ENCODE measurements at regions not wholly inside any gene's neighbourhood (a gene's known extent, or its start where the extent isn't known, plus 50 kb on each side); places are given as distances from the start of the nearest gene placed in this dataset.

DNA sequence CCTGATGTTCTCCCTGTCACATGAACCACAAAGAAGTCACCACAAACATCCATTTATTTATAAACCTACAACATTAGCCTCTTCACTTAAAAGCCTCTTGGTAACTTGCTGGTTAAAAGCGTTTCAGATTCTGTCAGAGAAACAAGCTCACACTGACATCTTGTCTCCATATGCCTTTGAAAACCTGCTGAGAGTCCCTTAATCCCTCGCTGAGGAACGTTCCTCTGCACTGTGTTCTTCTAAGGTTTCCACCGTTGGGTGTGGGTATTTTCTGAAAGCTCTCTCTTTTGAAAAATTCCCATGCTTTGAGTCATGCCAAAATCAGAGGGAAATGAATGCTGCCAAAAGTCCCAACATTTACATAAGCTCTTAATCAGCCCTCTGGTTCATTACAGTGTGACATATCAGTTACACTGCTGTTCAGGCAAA, 149.8 kb downstream of the CCDC34 start:
- H3K9me3 ChIP-seq, result no peaks in the 10 kb centered on the region
- CTCF ChIA-PET, result interaction anchor here (1.2 to 5.2 kb wide), 9 partner anchors 9 to 273 kb away, joined by 3 to 39 read pairs (median 6); no protein-coding TSS in a partner anchor
- H3K4me3 ChIP-seq, result no peak overlapping the region
- 1% methylated on average over 4 of the region's 4 CpGs for WGBS (ENCODE audit: missing lambda C conversion rate)
- H3K27ac ChIP-seq, result peak overlapping the region; percentile 50 to 70
- TF ChIP-seq NPAS2 (CRISPR knock-in tag; IDR thresholded peaks at IDR 0.05; ENCODE audit: borderline replicate concordance) (no peak), RAD21 (conservative IDR thresholded peaks at IDR 0.05 in 1 of 2, IDR thresholded peaks at IDR 0.05 in 1 of 2) (no peak), TFCP2L1 (CRISPR knock-in tag; IDR thresholded peaks at IDR 0.05) (no peak), FOSL2 (IDR thresholded peaks at IDR 0.05) (no peak), FOSL2 (CRISPR knock-in tag; IDR thresholded peaks at IDR 0.05) (peak; percentile 55; the same call in 1 of the 2 replicates), EHMT2 (IDR thresholded peaks at IDR 0.05; ENCODE audit: low read depth) (no peak), HOXB13 (CRISPR knock-in tag; IDR thresholded peaks at IDR 0.05; ENCODE audit: low read depth) (no peak), KDM1A (IDR thresholded peaks at IDR 0.05; ENCODE audit: low read depth) (no peak), JUNB (IDR thresholded peaks at IDR 0.05) (0 out of 2 replicates have a peak, but pooled peaks have one; percentile 21), NR3C1 (IDR thresholded peaks at IDR 0.05) (no peak), CHD2 (IDR thresholded peaks at IDR 0.05; ENCODE audit: low read length, partially characterized antibody) (no peak), POLR2A (IDR thresholded peaks at IDR 0.05; ENCODE audit: low read length) (no peak)
- TF ChIP-seq, protein P1, sequence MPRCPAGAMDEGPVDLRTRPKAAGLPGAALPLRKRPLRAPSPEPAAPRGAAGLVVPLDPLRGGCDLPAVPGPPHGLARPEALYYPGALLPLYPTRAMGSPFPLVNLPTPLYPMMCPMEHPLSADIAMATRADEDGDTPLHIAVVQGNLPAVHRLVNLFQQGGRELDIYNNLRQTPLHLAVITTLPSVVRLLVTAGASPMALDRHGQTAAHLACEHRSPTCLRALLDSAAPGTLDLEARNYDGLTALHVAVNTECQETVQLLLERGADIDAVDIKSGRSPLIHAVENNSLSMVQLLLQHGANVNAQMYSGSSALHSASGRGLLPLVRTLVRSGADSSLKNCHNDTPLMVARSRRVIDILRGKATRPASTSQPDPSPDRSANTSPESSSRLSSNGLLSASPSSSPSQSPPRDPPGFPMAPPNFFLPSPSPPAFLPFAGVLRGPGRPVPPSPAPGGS (IDR thresholded peaks at IDR 0.05), result no peak
- TF ChIP-seq, protein P2, sequence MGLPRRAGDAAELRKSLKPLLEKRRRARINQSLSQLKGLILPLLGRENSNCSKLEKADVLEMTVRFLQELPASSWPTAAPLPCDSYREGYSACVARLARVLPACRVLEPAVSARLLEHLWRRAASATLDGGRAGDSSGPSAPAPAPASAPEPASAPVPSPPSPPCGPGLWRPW (IDR thresholded peaks at IDR 0.05), result no peak
- peaks cover 74% of the 10 kb centered on the region for H3K4me1 ChIP-seq
- DNase-seq (ENCODE audit: low read depth in 1 of 2, low spot score in 1 of 2) (no peak), FAIRE-seq (peak; percentile 67), ATAC-seq (peak in 1 of 2 experiments; percentile 11; a peak in 2 of 6 replicates)
- POLR2A ChIA-PET, result interaction anchor here (1.2 to 1.7 kb wide), 2 partner anchors 21 to 260 kb away, joined by 3 to 11 read pairs; partner anchors contain the start of gene LGR4
- H3K4me2 ChIP-seq, result peak overlapping the region; percentile 56

DNA sequence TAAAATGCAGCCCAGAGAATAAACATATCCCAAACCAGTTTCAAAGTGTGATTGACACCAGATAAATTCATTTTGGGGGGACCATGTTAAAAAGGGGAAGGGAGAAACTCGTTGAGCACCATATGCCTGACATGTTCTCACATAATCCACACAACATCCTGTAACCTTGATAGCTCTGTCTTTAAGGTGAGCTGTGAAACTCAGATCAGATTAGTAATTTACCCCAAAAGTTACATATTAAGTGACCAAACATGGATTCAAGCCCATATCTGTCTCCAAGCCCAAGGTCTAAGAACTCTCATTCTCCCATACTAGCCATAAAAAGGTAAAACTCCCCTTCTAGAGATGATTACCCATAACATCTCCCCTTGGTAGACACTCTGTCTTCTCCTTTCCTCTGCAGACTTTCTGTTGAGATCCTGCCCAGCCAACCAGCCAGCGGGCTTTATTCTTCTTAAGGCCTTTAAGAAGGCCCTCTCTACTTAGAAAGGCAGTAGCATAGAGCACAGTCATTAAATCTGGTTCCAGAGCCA, 150.7 kb downstream of the CCDC34 start:
- 95% methylated on average over 2 of the region's 2 CpGs for WGBS (ENCODE audit: missing lambda C conversion rate)
- POLR2A ChIA-PET, result interaction anchor here (1.2 kb wide), 1 partner anchor 261 kb away, joined by 3 read pairs; the partner anchor contains the start of gene LGR4
- peak overlapping the region; percentile 50 to 70 for H3K27ac ChIP-seq
- TF ChIP-seq PHF8 (IDR thresholded peaks at IDR 0.05; ENCODE audit: borderline replicate concordance, low read depth) (no peak), CHD4 (IDR thresholded peaks at IDR 0.05; ENCODE audit: borderline replicate concordance) (no peak), FOXS1 (CRISPR knock-in tag; IDR thresholded peaks at IDR 0.05) (no peak), RARB (CRISPR knock-in tag; IDR thresholded peaks at IDR 0.05) (no peak), HDAC2 (IDR thresholded peaks at IDR 0.05) (no peak), HOXB5 (CRISPR knock-in tag; IDR thresholded peaks at IDR 0.05) (no peak), NR3C1 (IDR thresholded peaks at IDR 0.05) (no peak), RAD21 (conservative IDR thresholded peaks at IDR 0.05 in 1 of 2, IDR thresholded peaks at IDR 0.05 in 1 of 2) (no peak), KDM5A (IDR thresholded peaks at IDR 0.05) (no peak), HOXB13 (CRISPR knock-in tag; IDR thresholded peaks at IDR 0.05; ENCODE audit: low read depth) (no peak)
- CTCF ChIA-PET, result interaction anchor here (1.4 to 5.2 kb wide), 8 partner anchors 10 to 273 kb away, joined by 3 to 39 read pairs (median 6); no protein-coding TSS in a partner anchor
- FAIRE-seq (no peak), ATAC-seq (no peak), DNase-seq (ENCODE audit: low read depth in 1 of 2, low spot score in 1 of 2) (no peak)
- H3K4me3 ChIP-seq, result no peak overlapping the region
- peaks cover 4% of the 10 kb centered on the region; the same call in 1 of the 3 replicates for H3K9me3 ChIP-seq
- peaks cover 65% of the 10 kb centered on the region for H3K4me1 ChIP-seq
- peak overlapping the region; percentile 56; the same call in 1 of the 3 replicates for H3K4me2 ChIP-seq

DNA sequence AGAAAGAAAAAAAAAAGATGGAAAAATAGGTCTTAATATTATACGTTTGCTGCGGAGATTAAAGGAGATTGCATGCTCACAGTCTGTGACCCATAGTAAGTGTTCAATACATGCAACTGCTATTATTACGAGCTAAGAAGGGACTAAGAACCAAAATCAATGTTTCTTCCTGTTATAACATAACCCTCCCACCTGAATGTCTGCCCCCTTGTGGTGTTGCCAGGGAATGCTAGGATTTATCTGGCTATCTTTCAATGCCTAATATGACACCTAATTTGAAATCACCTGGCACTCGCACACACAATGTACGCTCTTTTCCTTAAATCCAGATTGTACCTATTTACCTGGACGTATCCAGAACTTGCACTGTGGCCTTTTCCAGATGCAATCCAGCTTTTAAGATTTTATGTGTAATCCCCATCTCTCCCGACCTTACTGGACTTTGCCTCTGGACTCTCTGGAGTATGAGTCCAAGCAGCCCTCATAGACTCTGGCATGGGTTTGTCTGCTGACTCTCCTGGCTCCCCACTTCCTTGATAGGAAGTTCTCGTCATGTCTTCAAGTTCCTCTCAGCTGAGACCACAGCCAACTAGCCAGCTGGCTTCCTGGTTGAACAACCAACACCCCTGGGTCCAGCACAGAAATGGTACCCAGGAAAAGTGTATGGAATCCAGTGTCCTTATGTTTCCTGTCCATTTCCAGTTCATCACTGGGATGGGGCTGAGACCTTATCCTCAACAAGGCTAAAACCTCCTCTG, 151.5 kb downstream of the CCDC34 start:
- ChIA-PET POLR2A (no interaction called here), CTCF (interaction anchor here (1.2 to 5.2 kb wide), 8 partner anchors 16 to 274 kb away, joined by 3 to 39 read pairs (median 4); no protein-coding TSS in a partner anchor)
- no peak overlapping the region for H3K4me2 ChIP-seq
- peaks cover 4% of the 10 kb centered on the region; the same call in 1 of the 3 replicates for H3K9me3 ChIP-seq
- H3K27ac ChIP-seq, result peak overlapping the region; percentile 12 to 77; a peak in 4 of 6 replicates
- no peak for FAIRE-seq
- 93% methylated on average over 8 of the region's 8 CpGs for WGBS (ENCODE audit: missing lambda C conversion rate)
- no peak for DNase-seq (ENCODE audit: low read depth in 1 of 2, low spot score in 1 of 2)
- no peak overlapping the region for H3K4me3 ChIP-seq
- no peak for ATAC-seq
- peaks cover 67% of the 10 kb centered on the region for H3K4me1 ChIP-seq
- TF ChIP-seq, protein P3, sequence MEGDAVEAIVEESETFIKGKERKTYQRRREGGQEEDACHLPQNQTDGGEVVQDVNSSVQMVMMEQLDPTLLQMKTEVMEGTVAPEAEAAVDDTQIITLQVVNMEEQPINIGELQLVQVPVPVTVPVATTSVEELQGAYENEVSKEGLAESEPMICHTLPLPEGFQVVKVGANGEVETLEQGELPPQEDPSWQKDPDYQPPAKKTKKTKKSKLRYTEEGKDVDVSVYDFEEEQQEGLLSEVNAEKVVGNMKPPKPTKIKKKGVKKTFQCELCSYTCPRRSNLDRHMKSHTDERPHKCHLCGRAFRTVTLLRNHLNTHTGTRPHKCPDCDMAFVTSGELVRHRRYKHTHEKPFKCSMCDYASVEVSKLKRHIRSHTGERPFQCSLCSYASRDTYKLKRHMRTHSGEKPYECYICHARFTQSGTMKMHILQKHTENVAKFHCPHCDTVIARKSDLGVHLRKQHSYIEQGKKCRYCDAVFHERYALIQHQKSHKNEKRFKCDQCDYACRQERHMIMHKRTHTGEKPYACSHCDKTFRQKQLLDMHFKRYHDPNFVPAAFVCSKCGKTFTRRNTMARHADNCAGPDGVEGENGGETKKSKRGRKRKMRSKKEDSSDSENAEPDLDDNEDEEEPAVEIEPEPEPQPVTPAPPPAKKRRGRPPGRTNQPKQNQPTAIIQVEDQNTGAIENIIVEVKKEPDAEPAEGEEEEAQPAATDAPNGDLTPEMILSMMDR (IDR thresholded peaks at IDR 0.05), result peak; percentile 43
- TF ChIP-seq RAD21 (conservative IDR thresholded peaks at IDR 0.05 in 1 of 2, IDR thresholded peaks at IDR 0.05 in 1 of 2) (peak in 1 of 2 experiments; percentile 28; a peak in 2 of 5 replicates), HOXB5 (CRISPR knock-in tag; IDR thresholded peaks at IDR 0.05) (no peak)
